ENCODE measurements at regions not wholly inside any gene's neighbourhood (a gene's known extent, or its start where the extent isn't known, plus 50 kb on each side); places are given as distances from the start of the nearest gene placed in this dataset.

DNA sequence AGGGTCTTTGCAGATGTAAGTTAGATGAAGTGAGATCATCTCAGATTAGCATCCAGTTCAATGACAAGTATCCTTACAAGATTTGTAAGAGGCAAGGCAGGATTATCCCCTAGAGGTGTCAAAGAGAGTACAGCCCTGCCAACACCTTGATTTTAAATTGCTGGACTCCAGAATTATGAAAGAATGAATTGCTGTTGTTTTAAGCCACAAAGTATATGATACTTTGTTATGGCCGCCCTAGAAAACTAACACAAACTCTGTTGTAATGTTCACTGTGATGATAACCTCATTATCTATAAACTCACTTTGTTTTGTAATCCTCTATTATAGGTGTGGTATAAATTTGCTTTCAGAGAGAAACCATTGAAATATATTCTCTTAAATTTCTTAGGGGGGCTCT is 249.0 kb upstream of the SPOPL start:
- H3K4me2 ChIP-seq (ENCODE audit: insufficient read depth, low read length): no peak overlapping the region
- no peak overlapping the region for H3K9ac ChIP-seq (replicated peaks; ENCODE audit: extremely low read depth, insufficient read depth, low read length)
- no peak overlapping the region for H3K27ac ChIP-seq (ENCODE audit: insufficient read depth, low read depth, low read length)
- no peaks in the 10 kb centered on the region for H3K79me2 ChIP-seq (ENCODE audit: control insufficient read depth, insufficient read depth, low read length)
- no peaks in the 10 kb centered on the region for H4K20me1 ChIP-seq (replicated peaks; ENCODE audit: control insufficient read depth, extremely low read depth, insufficient read depth, low read length)
- no peaks in the 10 kb centered on the region for H3K27me3 ChIP-seq (ENCODE audit: control insufficient read depth in 2 of 2, insufficient read depth in 2 of 2, low read length in 2 of 2)
- intact Hi-C loops (cut with micrococcal nuclease): no loop called here
- ChIA-PET CTCF (no interaction called here), POLR2A (no interaction called here)
- H3K9me1 ChIP-seq (replicated peaks; ENCODE audit: control insufficient read depth, extremely low read depth, insufficient read depth, low read length): no peaks in the 10 kb centered on the region
- H2AFZ ChIP-seq (ENCODE audit: low read depth, low read length): no peak overlapping the region
- no peaks in the 10 kb centered on the region for H3K4me1 ChIP-seq (ENCODE audit: control insufficient read depth, extremely low read depth, insufficient read depth, low read length)
- H3K36me3 ChIP-seq (ENCODE audit: control insufficient read depth in 2 of 2, extremely low read depth in 1 of 2, insufficient read depth in 2 of 2, low read length in 2 of 2): no peaks in the 10 kb centered on the region
- BruUV-seq (replicated peaks): no TSS peak
- no peak for FAIRE-seq
- TF ChIP-seq MAX (IDR thresholded peaks at IDR 0.05; ENCODE audit: insufficient read depth, insufficient read length): no peak
- DNase-seq (ENCODE audit: low read depth, low spot score): no peak
- dilution Hi-C loops (cut with MboI; ENCODE audit: extremely low pct_ligation_motif_present, low sequenced_read_pairs): no loop called here
- no peak overlapping the region for H3K4me3 ChIP-seq (replicated peaks in 1 of 3; ENCODE audit: insufficient read depth in 1 of 3, low read depth in 1 of 3, low read length in 3 of 3)
- H3K9me3 ChIP-seq (replicated peaks; ENCODE audit: control insufficient read depth, insufficient read depth, low read length): no peaks in the 10 kb centered on the region

DNA sequence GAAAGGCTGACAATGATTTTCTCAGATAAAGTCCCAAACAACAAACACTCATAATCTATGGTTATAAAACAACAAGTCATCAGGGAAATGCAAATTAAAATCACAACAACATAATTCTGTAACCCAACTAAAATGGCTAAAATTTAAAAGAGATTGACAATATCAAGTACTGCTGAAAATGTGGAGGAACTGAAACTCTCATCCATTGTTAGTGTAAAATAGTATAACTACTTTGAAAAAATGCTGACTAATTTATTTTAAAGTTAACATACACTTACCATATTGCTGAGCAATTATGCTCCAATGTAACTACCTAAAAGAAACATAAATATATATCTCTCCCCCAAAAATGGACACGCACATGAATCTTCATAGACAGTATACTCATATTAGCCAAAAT is 245.9 kb upstream of the SPOPL start:
- BruUV-seq (replicated peaks): no TSS peak
- dilution Hi-C loops (cut with MboI; ENCODE audit: extremely low pct_ligation_motif_present, low sequenced_read_pairs): no loop called here
- H3K27ac ChIP-seq (ENCODE audit: insufficient read depth, low read depth, low read length): no peak overlapping the region
- no peak overlapping the region for H3K4me3 ChIP-seq (replicated peaks in 1 of 3; ENCODE audit: insufficient read depth in 1 of 3, low read depth in 1 of 3, low read length in 3 of 3)
- H3K36me3 ChIP-seq (ENCODE audit: control insufficient read depth in 2 of 2, extremely low read depth in 1 of 2, insufficient read depth in 2 of 2, low read length in 2 of 2): no peaks in the 10 kb centered on the region
- no peaks in the 10 kb centered on the region for H4K20me1 ChIP-seq (replicated peaks; ENCODE audit: control insufficient read depth, extremely low read depth, insufficient read depth, low read length)
- H3K79me2 ChIP-seq (ENCODE audit: control insufficient read depth, insufficient read depth, low read length): no peaks in the 10 kb centered on the region
- H3K27me3 ChIP-seq (ENCODE audit: control insufficient read depth in 2 of 2, insufficient read depth in 2 of 2, low read length in 2 of 2): no peaks in the 10 kb centered on the region
- POLR2A ChIA-PET: no interaction called here
- H3K9me1 ChIP-seq (replicated peaks; ENCODE audit: control insufficient read depth, extremely low read depth, insufficient read depth, low read length): no peaks in the 10 kb centered on the region
- H2AFZ ChIP-seq (ENCODE audit: low read depth, low read length): no peak overlapping the region
- intact Hi-C loops (cut with micrococcal nuclease): no loop called here
- CTCF ChIA-PET: interaction anchor here (1.2 kb wide), 1 partner anchor 11 kb away, joined by 3 read pairs; no protein-coding TSS in a partner anchor
- H3K9me3 ChIP-seq (replicated peaks; ENCODE audit: control insufficient read depth, insufficient read depth, low read length): no peaks in the 10 kb centered on the region
- FAIRE-seq (no peak), DNase-seq (ENCODE audit: low read depth, low spot score) (no peak)
- H3K9ac ChIP-seq (replicated peaks; ENCODE audit: extremely low read depth, insufficient read depth, low read length): no peak overlapping the region
- no peak overlapping the region for H3K4me2 ChIP-seq (ENCODE audit: insufficient read depth, low read length)
- no peaks in the 10 kb centered on the region for H3K4me1 ChIP-seq (ENCODE audit: control insufficient read depth, extremely low read depth, insufficient read depth, low read length)
- TF ChIP-seq, protein P1, sequence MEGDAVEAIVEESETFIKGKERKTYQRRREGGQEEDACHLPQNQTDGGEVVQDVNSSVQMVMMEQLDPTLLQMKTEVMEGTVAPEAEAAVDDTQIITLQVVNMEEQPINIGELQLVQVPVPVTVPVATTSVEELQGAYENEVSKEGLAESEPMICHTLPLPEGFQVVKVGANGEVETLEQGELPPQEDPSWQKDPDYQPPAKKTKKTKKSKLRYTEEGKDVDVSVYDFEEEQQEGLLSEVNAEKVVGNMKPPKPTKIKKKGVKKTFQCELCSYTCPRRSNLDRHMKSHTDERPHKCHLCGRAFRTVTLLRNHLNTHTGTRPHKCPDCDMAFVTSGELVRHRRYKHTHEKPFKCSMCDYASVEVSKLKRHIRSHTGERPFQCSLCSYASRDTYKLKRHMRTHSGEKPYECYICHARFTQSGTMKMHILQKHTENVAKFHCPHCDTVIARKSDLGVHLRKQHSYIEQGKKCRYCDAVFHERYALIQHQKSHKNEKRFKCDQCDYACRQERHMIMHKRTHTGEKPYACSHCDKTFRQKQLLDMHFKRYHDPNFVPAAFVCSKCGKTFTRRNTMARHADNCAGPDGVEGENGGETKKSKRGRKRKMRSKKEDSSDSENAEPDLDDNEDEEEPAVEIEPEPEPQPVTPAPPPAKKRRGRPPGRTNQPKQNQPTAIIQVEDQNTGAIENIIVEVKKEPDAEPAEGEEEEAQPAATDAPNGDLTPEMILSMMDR (IDR thresholded peaks at IDR 0.05; ENCODE audit: extremely low read depth in 1 of 2, insufficient read depth in 1 of 2, low read depth in 1 of 2, low read length in 2 of 2): no peak
- TF ChIP-seq GATA2 (IDR thresholded peaks at IDR 0.05; ENCODE audit: insufficient read depth, insufficient read length, low read depth, low read length): no peak
- no peak for TF ChIP-seq EZH2 (IDR thresholded peaks at IDR 0.05; ENCODE audit: borderline replicate concordance, low read depth, low read length, severe bottlenecking)
- no peak for TF ChIP-seq MYC (IDR thresholded peaks at IDR 0.05; ENCODE audit: low read depth, low read length)
- TF ChIP-seq MAX (IDR thresholded peaks at IDR 0.05; ENCODE audit: insufficient read depth, insufficient read length): no peak
- no peak for TF ChIP-seq POLR2A (IDR thresholded peaks at IDR 0.05; ENCODE audit: low read depth, low read length)
- no peak for TF ChIP-seq FOS (IDR thresholded peaks at IDR 0.05; ENCODE audit: borderline replicate concordance, insufficient read depth, low read length)
- TF ChIP-seq JUN (IDR thresholded peaks at IDR 0.05; ENCODE audit: borderline replicate concordance, insufficient read depth, insufficient read length, low read depth): no peak
- no peak for TF ChIP-seq POLR2AphosphoS5 (IDR thresholded peaks at IDR 0.05; ENCODE audit: insufficient read depth, low read depth, low read length)

All from endothelial cell of umbilical vein (primary cell).